ENCODE measurements at regions not wholly inside any gene's neighbourhood (a gene's known extent, or its start where the extent isn't known, plus 50 kb on each side); places are given as distances from the start of the nearest gene placed in this dataset.

DNA sequence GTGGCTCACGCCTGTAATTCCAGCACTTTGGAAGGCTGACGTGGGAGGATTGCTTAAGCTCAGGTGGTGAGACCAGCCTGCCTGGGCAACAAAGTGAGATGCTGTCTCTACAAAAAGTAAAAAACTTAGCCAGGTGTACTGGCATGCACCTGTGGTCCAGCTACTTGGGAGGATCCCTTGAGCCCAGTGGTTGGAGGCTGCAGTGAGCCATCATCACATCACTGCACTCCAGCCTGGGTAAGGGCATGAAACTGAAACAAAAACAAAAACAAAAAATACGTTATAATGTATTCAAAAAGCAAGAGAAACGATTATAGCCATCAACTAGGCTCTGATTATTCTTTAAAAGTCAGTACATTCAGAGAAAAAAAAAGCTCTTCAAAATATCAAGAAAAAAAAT, 62.5 kb downstream of the TCF20 start:
- no peaks in the 10 kb centered on the region for H3K4me1 ChIP-seq (replicated peaks)

DNA sequence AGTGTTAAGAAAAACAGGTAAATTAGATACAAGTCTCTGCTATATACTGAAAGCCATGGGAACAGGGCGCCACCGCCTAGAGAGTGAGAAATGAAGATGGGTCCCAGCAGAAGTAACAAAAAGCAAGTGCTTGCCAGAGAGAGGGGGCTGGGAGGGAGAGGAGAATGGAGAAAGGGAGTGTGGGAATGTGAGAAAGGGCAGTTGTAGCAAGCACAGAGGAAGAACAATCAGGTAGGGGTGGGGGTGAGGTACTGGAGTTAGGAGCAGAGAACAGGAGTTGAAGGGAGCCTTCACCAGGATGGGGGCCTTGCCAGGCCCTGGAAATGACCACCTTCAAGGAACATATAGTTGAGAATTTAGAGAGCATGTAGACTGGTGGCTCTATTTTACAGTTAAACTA, 66.8 kb downstream of the TCF20 start:
- Histone ChIP-seq H3K4me1 (replicated peaks) (no peaks in the 10 kb centered on the region), H3K4me3 (no peak overlapping the region), H3K27ac (no peak overlapping the region), H3K9me3 (no peaks in the 10 kb centered on the region), H3K27me3 (replicated peaks; ENCODE audit: insufficient read depth) (no peaks in the 10 kb centered on the region), H3K36me3 (no peaks in the 10 kb centered on the region)
- intact Hi-C loops (cut with DNase I) = no loop called here
- no peak for DNase-seq (ENCODE audit: low spot score)
- TF ChIP-seq, protein P1, sequence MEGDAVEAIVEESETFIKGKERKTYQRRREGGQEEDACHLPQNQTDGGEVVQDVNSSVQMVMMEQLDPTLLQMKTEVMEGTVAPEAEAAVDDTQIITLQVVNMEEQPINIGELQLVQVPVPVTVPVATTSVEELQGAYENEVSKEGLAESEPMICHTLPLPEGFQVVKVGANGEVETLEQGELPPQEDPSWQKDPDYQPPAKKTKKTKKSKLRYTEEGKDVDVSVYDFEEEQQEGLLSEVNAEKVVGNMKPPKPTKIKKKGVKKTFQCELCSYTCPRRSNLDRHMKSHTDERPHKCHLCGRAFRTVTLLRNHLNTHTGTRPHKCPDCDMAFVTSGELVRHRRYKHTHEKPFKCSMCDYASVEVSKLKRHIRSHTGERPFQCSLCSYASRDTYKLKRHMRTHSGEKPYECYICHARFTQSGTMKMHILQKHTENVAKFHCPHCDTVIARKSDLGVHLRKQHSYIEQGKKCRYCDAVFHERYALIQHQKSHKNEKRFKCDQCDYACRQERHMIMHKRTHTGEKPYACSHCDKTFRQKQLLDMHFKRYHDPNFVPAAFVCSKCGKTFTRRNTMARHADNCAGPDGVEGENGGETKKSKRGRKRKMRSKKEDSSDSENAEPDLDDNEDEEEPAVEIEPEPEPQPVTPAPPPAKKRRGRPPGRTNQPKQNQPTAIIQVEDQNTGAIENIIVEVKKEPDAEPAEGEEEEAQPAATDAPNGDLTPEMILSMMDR (IDR thresholded peaks at IDR 0.05) = no peak
- TF ChIP-seq POLR2AphosphoS5 (IDR thresholded peaks at IDR 0.05) (no peak), POLR2A (IDR thresholded peaks at IDR 0.05) (no peak)
- WGBS = 100% methylated on average over 2 of the region's 2 CpGs

More for the DNA sequence above, 62.5 kb downstream of the TCF20 start:
- no peaks in the 10 kb centered on the region for H3K36me3 ChIP-seq
- 85% methylated on average over 4 of the region's 4 CpGs for WGBS
- no peak overlapping the region for H3K27ac ChIP-seq
- no peaks in the 10 kb centered on the region for H3K27me3 ChIP-seq (replicated peaks; ENCODE audit: insufficient read depth)
- no peak for DNase-seq (ENCODE audit: low spot score)
- TF ChIP-seq POLR2AphosphoS5 (IDR thresholded peaks at IDR 0.05) = no peak
- no peak for TF ChIP-seq POLR2A (IDR thresholded peaks at IDR 0.05)
- TF ChIP-seq, protein P1 (IDR thresholded peaks at IDR 0.05) = no peak
- H3K9me3 ChIP-seq = no peaks in the 10 kb centered on the region
- intact Hi-C loops (cut with DNase I) = no loop called here
- no peak overlapping the region for H3K4me3 ChIP-seq

DNA sequence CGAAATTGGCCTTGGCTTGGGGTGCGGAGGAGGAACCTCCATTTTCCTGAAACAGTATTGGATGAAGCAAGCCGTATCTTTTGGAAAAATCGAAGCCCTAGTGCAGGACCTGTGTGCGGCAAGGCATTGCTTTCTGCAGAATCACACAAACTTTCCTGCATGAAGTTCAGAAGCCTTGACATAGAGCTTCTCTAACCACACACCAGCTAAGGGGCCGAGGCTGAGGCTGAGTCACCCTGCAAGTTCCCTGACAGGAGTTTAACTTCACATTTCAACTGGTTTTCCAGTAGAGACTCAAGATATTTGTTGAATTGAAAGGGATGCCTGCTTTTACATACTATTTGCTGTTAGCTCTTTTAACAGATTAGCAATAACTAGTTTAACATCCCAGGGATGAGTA, 67.8 kb downstream of the TCF20 start:
- no peak overlapping the region for H3K27ac ChIP-seq
- 87% methylated on average over 6 of the region's 6 CpGs for WGBS
- no peaks in the 10 kb centered on the region for H3K9me3 ChIP-seq
- intact Hi-C loops (cut with DNase I) = no loop called here
- no peak for DNase-seq (ENCODE audit: low spot score)
- TF ChIP-seq, protein P1 (IDR thresholded peaks at IDR 0.05) = no peak
- no peaks in the 10 kb centered on the region for H3K4me1 ChIP-seq (replicated peaks)
- no peaks in the 10 kb centered on the region for H3K36me3 ChIP-seq
- no peak overlapping the region for H3K4me3 ChIP-seq
- no peaks in the 10 kb centered on the region for H3K27me3 ChIP-seq (replicated peaks; ENCODE audit: insufficient read depth)

DNA sequence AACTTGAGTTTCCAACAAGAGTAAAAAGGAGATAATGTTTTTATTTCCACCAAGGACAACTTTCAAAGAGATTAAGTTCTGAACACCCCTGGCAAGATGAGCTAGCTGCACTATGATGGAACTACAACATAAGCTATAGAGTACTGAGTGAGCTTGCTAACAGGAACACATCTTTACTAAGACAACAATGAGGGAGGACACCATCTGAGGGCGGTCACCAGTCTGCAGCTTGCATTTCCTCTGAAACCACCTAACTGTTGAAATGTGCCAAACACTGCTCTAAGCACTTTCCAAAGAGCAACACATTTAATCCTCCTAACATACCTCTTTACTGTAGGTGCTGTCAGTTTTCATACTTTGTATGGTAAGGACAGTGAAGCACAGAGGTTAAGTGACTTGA, 68.4 kb downstream of the TCF20 start:
- TF ChIP-seq, protein P1 (IDR thresholded peaks at IDR 0.05) = no peak
- no peak for TF ChIP-seq POLR2A (IDR thresholded peaks at IDR 0.05)
- no peak for TF ChIP-seq POLR2AphosphoS5 (IDR thresholded peaks at IDR 0.05)
- WGBS = 80% methylated on average over 1 of the region's 1 CpG
- H3K27me3 ChIP-seq (replicated peaks; ENCODE audit: insufficient read depth) = no peaks in the 10 kb centered on the region
- H3K4me1 ChIP-seq (replicated peaks) = no peaks in the 10 kb centered on the region
- H3K4me3 ChIP-seq = no peak overlapping the region
- no peak for DNase-seq (ENCODE audit: low spot score)
- no peaks in the 10 kb centered on the region for H3K9me3 ChIP-seq
- intact Hi-C loops (cut with DNase I) = no loop called here
- no peak overlapping the region for H3K27ac ChIP-seq
- no peaks in the 10 kb centered on the region for H3K36me3 ChIP-seq

DNA sequence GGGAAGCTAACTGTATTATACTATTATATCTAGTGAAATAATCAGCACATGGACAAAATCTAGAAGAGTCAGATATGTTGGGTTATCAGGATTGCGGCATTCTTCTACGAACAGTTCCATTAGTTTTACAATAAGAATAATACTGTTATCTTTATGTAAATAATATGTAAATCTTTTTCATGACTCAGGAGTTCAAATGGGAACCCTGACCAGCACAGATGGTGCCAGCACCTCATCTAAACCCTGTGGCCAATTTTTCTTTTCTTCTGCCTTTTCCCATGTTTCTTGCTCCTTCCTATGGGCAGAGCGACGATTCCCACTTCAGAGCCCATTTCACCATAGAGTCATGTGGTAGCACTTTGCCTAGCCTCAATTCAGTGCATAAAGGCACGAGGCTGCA, 68.4 kb upstream of the CYP2D6 start:
- Histone ChIP-seq H3K4me3 (no peak overlapping the region), H3K27ac (no peak overlapping the region), H3K9me3 (no peaks in the 10 kb centered on the region), H3K36me3 (no peaks in the 10 kb centered on the region), H3K4me1 (replicated peaks) (no peaks in the 10 kb centered on the region), H3K27me3 (replicated peaks; ENCODE audit: insufficient read depth) (no peaks in the 10 kb centered on the region)
- DNase-seq (ENCODE audit: low spot score) = no peak
- intact Hi-C loops (cut with DNase I) = no loop called here
- 94% methylated on average over 5 of the region's 5 CpGs for WGBS
- TF ChIP-seq POLR2AphosphoS5 (IDR thresholded peaks at IDR 0.05) (no peak), POLR2A (IDR thresholded peaks at IDR 0.05) (no peak)
- TF ChIP-seq, protein P1 (IDR thresholded peaks at IDR 0.05) = no peak
